ENCODE measurements at regions not wholly inside any gene's neighbourhood (a gene's known extent, or its start where the extent isn't known, plus 50 kb on each side); places are given as distances from the start of the nearest gene placed in this dataset.
"Not testable (repeated sequence)": the region's sequence is repeated elsewhere in the genome, so short reads cannot be mapped to it uniquely, and the experiment has no call there.

- ChIA-PET CTCF (no interaction called here), POLR2A (no interaction called here)
- H3K4me3 Mint-ChIP-seq = no peak overlapping the region
- H3K27me3 Mint-ChIP-seq = no peaks in the 10 kb centered on the region
- H3K4me1 Mint-ChIP-seq = no peaks in the 10 kb centered on the region
- H3K27ac Mint-ChIP-seq = no peak overlapping the region
- no peaks in the 10 kb centered on the region for H3K36me3 Mint-ChIP-seq (ENCODE audit: low read depth)
- no peaks in the 10 kb centered on the region for H3K9me3 Mint-ChIP-seq
- DNase-seq = no peak
Measured at GRCh38 chr2:166651080-166651675, 157.1 kb upstream of the SCN7A start.

GRCh38 chr2:166647935-166648334 is 153.9 kb upstream of the SCN7A start:
- H3K9me3 Mint-ChIP-seq = no peaks in the 10 kb centered on the region
- no peaks in the 10 kb centered on the region for H3K36me3 Mint-ChIP-seq (ENCODE audit: low read depth)
- no peak for DNase-seq
- CTCF ChIA-PET = no interaction called here
- H3K27me3 Mint-ChIP-seq = no peaks in the 10 kb centered on the region
- POLR2A ChIA-PET = no interaction called here
- H3K4me1 Mint-ChIP-seq = no peaks in the 10 kb centered on the region
- no peak overlapping the region for H3K4me3 Mint-ChIP-seq
- H3K27ac Mint-ChIP-seq = no peak overlapping the region

- H3K4me1 Mint-ChIP-seq = no peaks in the 10 kb centered on the region
- H3K27me3 Mint-ChIP-seq = no peaks in the 10 kb centered on the region
- POLR2A ChIA-PET = no interaction called here
- H3K4me3 Mint-ChIP-seq = no peak overlapping the region
- CTCF ChIA-PET = no interaction called here
- no peaks in the 10 kb centered on the region for H3K36me3 Mint-ChIP-seq (ENCODE audit: low read depth)
- DNase-seq = no peak
- H3K27ac Mint-ChIP-seq = no peak overlapping the region
- H3K9me3 Mint-ChIP-seq = no peaks in the 10 kb centered on the region
Measured at GRCh38 chr2:166643980-166644379, 149.9 kb upstream of the SCN7A start.

- POLR2A ChIA-PET; H3K36me3 Mint-ChIP-seq (ENCODE audit: low read depth); DNase-seq; CTCF ChIA-PET; H3K4me1 Mint-ChIP-seq; H3K9me3 Mint-ChIP-seq; H3K4me3 Mint-ChIP-seq; H3K27me3 Mint-ChIP-seq; H3K27ac Mint-ChIP-seq: not testable (repeated sequence)
Measured at GRCh38 chr2:166641516-166641915, 147.5 kb upstream of the SCN7A start.

GRCh38 chr2:166637051-166637450 is 143.0 kb upstream of the SCN7A start:
- ChIA-PET POLR2A (no interaction called here), CTCF (no interaction called here)
- Mint-ChIP-seq H3K9me3 (peaks cover 11% of the 10 kb centered on the region), H3K27me3 (no peaks in the 10 kb centered on the region), H3K27ac (no peak overlapping the region), H3K4me3 (no peak overlapping the region), H3K4me1 (no peaks in the 10 kb centered on the region), H3K36me3 (ENCODE audit: low read depth) (no peaks in the 10 kb centered on the region)
- DNase-seq = no peak

- Mint-ChIP-seq H3K9me3 (peaks cover 11% of the 10 kb centered on the region), H3K36me3 (ENCODE audit: low read depth) (no peaks in the 10 kb centered on the region), H3K4me3 (no peak overlapping the region), H3K27me3 (no peaks in the 10 kb centered on the region), H3K27ac (no peak overlapping the region), H3K4me1 (no peaks in the 10 kb centered on the region)
- CTCF ChIA-PET = no interaction called here
- POLR2A ChIA-PET = no interaction called here
- DNase-seq = no peak
Measured at GRCh38 chr2:166634706-166635105, 140.7 kb upstream of the SCN7A start.

GRCh38 chr2:166632616-166633015 is 138.6 kb upstream of the SCN7A start:
- DNase-seq = no peak
- ChIA-PET POLR2A (no interaction called here), CTCF (no interaction called here)

GRCh38 chr2:166628478-166629136 is 134.6 kb upstream of the SCN7A start:
- ChIA-PET CTCF (no interaction called here), POLR2A (no interaction called here)
- Mint-ChIP-seq H3K4me3 (no peak overlapping the region), H3K9me3 (peaks cover 4% of the 10 kb centered on the region), H3K27ac (no peak overlapping the region), H3K36me3 (ENCODE audit: low read depth) (no peaks in the 10 kb centered on the region), H3K4me1 (no peaks in the 10 kb centered on the region), H3K27me3 (no peaks in the 10 kb centered on the region)
- no peak for DNase-seq

More at GRCh38 chr2:166632616-166633015, 138.6 kb upstream of the SCN7A start:
- Mint-ChIP-seq H3K4me1 (no peaks in the 10 kb centered on the region), H3K27me3 (no peaks in the 10 kb centered on the region), H3K4me3 (no peak overlapping the region), H3K36me3 (ENCODE audit: low read depth) (no peaks in the 10 kb centered on the region), H3K9me3 (peaks cover 11% of the 10 kb centered on the region), H3K27ac (no peak overlapping the region)

- no peak for DNase-seq
- Mint-ChIP-seq H3K9me3 (peaks cover 6% of the 10 kb centered on the region), H3K4me1 (no peaks in the 10 kb centered on the region), H3K27ac (no peak overlapping the region), H3K4me3 (no peak overlapping the region), H3K36me3 (ENCODE audit: low read depth) (no peaks in the 10 kb centered on the region), H3K27me3 (no peaks in the 10 kb centered on the region)
- CTCF ChIA-PET = no interaction called here
- POLR2A ChIA-PET = no interaction called here
Measured at GRCh38 chr2:166627893-166628292, 133.8 kb upstream of the SCN7A start.

GRCh38 chr2:166625670-166626069 is 131.6 kb upstream of the SCN7A start:
- Mint-ChIP-seq H3K4me3 (no peak overlapping the region), H3K9me3 (peaks cover 6% of the 10 kb centered on the region), H3K27ac (no peak overlapping the region), H3K27me3 (no peaks in the 10 kb centered on the region), H3K4me1 (no peaks in the 10 kb centered on the region), H3K36me3 (ENCODE audit: low read depth) (no peaks in the 10 kb centered on the region)
- POLR2A ChIA-PET = no interaction called here
- no peak for DNase-seq
- CTCF ChIA-PET = no interaction called here

GRCh38 chr2:166614503-166614902 is 120.5 kb upstream of the SCN7A start:
- ChIA-PET POLR2A (no interaction called here), CTCF (no interaction called here)
- H3K4me3 Mint-ChIP-seq = no peak overlapping the region

GRCh38 chr2:166614029-166614428 is 120.0 kb upstream of the SCN7A start:
- Mint-ChIP-seq H3K4me3 (no peak overlapping the region), H3K4me1 (no peaks in the 10 kb centered on the region), H3K36me3 (ENCODE audit: low read depth) (no peaks in the 10 kb centered on the region), H3K27ac (no peak overlapping the region), H3K9me3 (no peaks in the 10 kb centered on the region), H3K27me3 (no peaks in the 10 kb centered on the region)
- POLR2A ChIA-PET = no interaction called here
- CTCF ChIA-PET = no interaction called here
- no peak for DNase-seq

More at GRCh38 chr2:166614503-166614902, 120.5 kb upstream of the SCN7A start:
- H3K4me1 Mint-ChIP-seq = no peaks in the 10 kb centered on the region
- no peaks in the 10 kb centered on the region for H3K36me3 Mint-ChIP-seq (ENCODE audit: low read depth)
- H3K9me3 Mint-ChIP-seq = no peaks in the 10 kb centered on the region
- DNase-seq = no peak
- no peak overlapping the region for H3K27ac Mint-ChIP-seq
- no peaks in the 10 kb centered on the region for H3K27me3 Mint-ChIP-seq

GRCh38 chr2:166613226-166613625 is 119.2 kb upstream of the SCN7A start:
- H3K27me3 Mint-ChIP-seq = no peaks in the 10 kb centered on the region
- no peaks in the 10 kb centered on the region for H3K9me3 Mint-ChIP-seq
- H3K4me1 Mint-ChIP-seq = no peaks in the 10 kb centered on the region
- no peak for DNase-seq
- ChIA-PET POLR2A (no interaction called here), CTCF (no interaction called here)
- H3K27ac Mint-ChIP-seq = no peak overlapping the region
- H3K4me3 Mint-ChIP-seq = no peak overlapping the region
- no peaks in the 10 kb centered on the region for H3K36me3 Mint-ChIP-seq (ENCODE audit: low read depth)

- CTCF ChIA-PET = no interaction called here
- no peak for DNase-seq
- Mint-ChIP-seq H3K27ac (no peak overlapping the region), H3K36me3 (ENCODE audit: low read depth) (no peaks in the 10 kb centered on the region), H3K4me3 (no peak overlapping the region), H3K4me1 (no peaks in the 10 kb centered on the region), H3K27me3 (no peaks in the 10 kb centered on the region), H3K9me3 (no peaks in the 10 kb centered on the region)
- POLR2A ChIA-PET = no interaction called here
Measured at GRCh38 chr2:166612214-166612613, 118.2 kb upstream of the SCN7A start.

Data from activated CD4-positive, alpha-beta memory T cell treated with anti-CD3 and anti-CD28 coated beads, Interleukin-2, amount 10 ng/mL, durations not matched to agents 7 days and 5 days (primary cell).